ENCODE measurements at regions not wholly inside any gene's neighbourhood (a gene's known extent, or its start where the extent isn't known, plus 50 kb on each side); places are given as distances from the start of the nearest gene placed in this dataset.

DNA sequence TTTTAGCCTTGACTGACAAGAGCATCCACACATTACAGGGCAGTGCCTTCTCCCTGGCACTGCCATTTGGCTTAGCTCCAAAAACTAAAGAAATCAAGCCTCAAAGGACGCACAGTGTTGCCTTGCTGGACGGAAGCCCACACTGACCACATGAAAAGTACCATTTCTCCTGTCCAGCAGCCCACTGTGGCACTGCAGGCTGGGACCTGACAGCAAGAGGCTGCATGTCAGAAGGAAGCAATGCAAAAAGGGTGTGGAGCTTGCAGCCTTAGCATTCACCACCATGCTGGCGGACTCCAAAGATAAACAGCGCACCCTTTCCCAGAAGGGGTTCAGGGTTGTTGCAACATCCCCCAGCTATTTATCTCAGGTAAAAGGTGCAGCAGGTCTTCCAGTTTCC is 109.3 kb upstream of the BMAL1 start:
- TF ChIP-seq, protein P1, sequence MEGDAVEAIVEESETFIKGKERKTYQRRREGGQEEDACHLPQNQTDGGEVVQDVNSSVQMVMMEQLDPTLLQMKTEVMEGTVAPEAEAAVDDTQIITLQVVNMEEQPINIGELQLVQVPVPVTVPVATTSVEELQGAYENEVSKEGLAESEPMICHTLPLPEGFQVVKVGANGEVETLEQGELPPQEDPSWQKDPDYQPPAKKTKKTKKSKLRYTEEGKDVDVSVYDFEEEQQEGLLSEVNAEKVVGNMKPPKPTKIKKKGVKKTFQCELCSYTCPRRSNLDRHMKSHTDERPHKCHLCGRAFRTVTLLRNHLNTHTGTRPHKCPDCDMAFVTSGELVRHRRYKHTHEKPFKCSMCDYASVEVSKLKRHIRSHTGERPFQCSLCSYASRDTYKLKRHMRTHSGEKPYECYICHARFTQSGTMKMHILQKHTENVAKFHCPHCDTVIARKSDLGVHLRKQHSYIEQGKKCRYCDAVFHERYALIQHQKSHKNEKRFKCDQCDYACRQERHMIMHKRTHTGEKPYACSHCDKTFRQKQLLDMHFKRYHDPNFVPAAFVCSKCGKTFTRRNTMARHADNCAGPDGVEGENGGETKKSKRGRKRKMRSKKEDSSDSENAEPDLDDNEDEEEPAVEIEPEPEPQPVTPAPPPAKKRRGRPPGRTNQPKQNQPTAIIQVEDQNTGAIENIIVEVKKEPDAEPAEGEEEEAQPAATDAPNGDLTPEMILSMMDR (IDR thresholded peaks at IDR 0.05): no peak
- TF ChIP-seq ZFX (IDR thresholded peaks at IDR 0.05; ENCODE audit: borderline replicate concordance): no peak

Data from 22Rv1 (cell line).